ENCODE measurements at regions not wholly inside any gene's neighbourhood (a gene's known extent, or its start where the extent isn't known, plus 50 kb on each side); places are given as distances from the start of the nearest gene placed in this dataset.

DNA sequence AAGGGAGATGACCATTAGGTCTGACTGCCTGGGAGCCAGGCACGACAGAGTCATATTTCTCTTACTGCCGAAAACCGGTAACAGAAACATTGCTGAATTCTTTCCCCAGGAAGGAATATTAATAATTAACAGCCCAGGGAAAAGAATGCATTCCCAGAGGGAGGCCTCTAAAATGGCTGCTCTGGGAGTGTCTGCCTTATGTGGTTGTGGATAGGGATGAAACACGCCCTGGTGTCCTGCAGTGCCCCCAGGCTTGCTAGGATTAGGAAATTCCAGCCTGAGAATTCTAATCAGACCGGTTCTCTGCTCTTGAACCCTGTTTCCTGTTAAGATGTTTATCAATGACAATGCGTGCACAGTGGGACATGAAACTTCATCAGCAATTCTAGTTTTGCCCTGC is 226.7 kb downstream of the GPAM start:
- intact Hi-C loops (cut with micrococcal nuclease; ENCODE audit: unreplicated experiment) = no loop called here
- Histone ChIP-seq H3K27ac (no peak overlapping the region), H3K4me2 (no peak overlapping the region), H3K79me2 (ENCODE audit: low read depth) (no peaks in the 10 kb centered on the region), H2AFZ (no peak overlapping the region), H4K20me1 (ENCODE audit: insufficient read depth) (no peaks in the 10 kb centered on the region), H3K4me3 (no peak overlapping the region), H3K9me3 (ENCODE audit: insufficient read depth, low read depth) (no peaks in the 10 kb centered on the region), H3K4me1 (replicated peaks; ENCODE audit: insufficient read depth) (no peaks in the 10 kb centered on the region), H3F3A (ENCODE audit: insufficient read depth, low read depth) (no peaks in the 10 kb centered on the region), H3K27me3 (ENCODE audit: insufficient read depth, low read depth) (no peaks in the 10 kb centered on the region), H3K36me3 (ENCODE audit: low read depth) (no peaks in the 10 kb centered on the region), H3K9me2 (ENCODE audit: insufficient read depth) (no peaks in the 10 kb centered on the region)
- CTCF ChIA-PET = no interaction called here
- POLR2A ChIA-PET (ENCODE audit: unreplicated experiment) = no interaction called here
- no peak for DNase-seq
- no peak for TF ChIP-seq EZH2 (IDR thresholded peaks at IDR 0.05; ENCODE audit: low read depth)
- TF ChIP-seq CTCF (conservative IDR thresholded peaks at IDR 0.05) = no peak
- no TSS peak for BruUV-seq (replicated peaks)

GRCh38 chr10:111962951-111963350 is 220.6 kb downstream of the GPAM start:
- Histone ChIP-seq H3K27ac (no peak overlapping the region), H3K36me3 (ENCODE audit: low read depth) (no peaks in the 10 kb centered on the region), H3K9me3 (ENCODE audit: insufficient read depth, low read depth) (no peaks in the 10 kb centered on the region), H4K20me1 (ENCODE audit: insufficient read depth) (no peaks in the 10 kb centered on the region), H3K27me3 (ENCODE audit: insufficient read depth, low read depth) (no peaks in the 10 kb centered on the region), H3K4me2 (no peak overlapping the region), H3K79me2 (ENCODE audit: low read depth) (no peaks in the 10 kb centered on the region), H3K4me1 (replicated peaks; ENCODE audit: insufficient read depth) (no peaks in the 10 kb centered on the region), H2AFZ (no peak overlapping the region), H3F3A (ENCODE audit: insufficient read depth, low read depth) (no peaks in the 10 kb centered on the region), H3K9me2 (ENCODE audit: insufficient read depth) (no peaks in the 10 kb centered on the region), H3K4me3 (no peak overlapping the region)
- intact Hi-C loops (cut with micrococcal nuclease; ENCODE audit: unreplicated experiment) = no loop called here
- ChIA-PET POLR2A (ENCODE audit: unreplicated experiment) (no interaction called here), CTCF (no interaction called here)
- TF ChIP-seq EZH2 (IDR thresholded peaks at IDR 0.05; ENCODE audit: low read depth) (no peak), CTCF (conservative IDR thresholded peaks at IDR 0.05) (no peak)
- no TSS peak for BruUV-seq (replicated peaks)
- DNase-seq = no peak

DNA sequence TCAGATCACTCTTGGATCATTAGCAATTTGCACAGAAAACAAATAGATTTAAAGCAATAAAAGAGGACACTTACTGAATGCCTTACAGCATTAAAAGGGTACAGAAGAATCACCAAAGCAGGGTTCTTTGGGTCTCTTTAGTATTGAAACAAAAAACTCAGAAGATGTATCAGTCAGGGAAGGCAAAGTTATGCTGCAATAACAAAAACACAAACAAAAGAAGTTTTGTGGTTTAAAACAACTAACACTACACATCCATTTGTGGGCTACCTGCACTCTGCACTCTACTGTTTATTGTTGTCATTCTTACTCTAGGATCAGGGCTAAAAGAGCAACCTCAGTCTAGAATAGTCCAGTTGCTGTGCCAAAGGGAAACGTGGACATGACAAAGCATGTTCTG is 216.4 kb downstream of the GPAM start:
- DNase-seq = no peak
- BruUV-seq (replicated peaks) = no TSS peak
- H4K20me1 ChIP-seq (ENCODE audit: insufficient read depth) = no peaks in the 10 kb centered on the region
- no peak overlapping the region for H3K4me3 ChIP-seq
- H3K27me3 ChIP-seq (ENCODE audit: insufficient read depth, low read depth) = no peaks in the 10 kb centered on the region
- no peaks in the 10 kb centered on the region for H3K36me3 ChIP-seq (ENCODE audit: low read depth)
- ChIA-PET CTCF (no interaction called here), POLR2A (ENCODE audit: unreplicated experiment) (no interaction called here)
- no peaks in the 10 kb centered on the region for H3K9me2 ChIP-seq (ENCODE audit: insufficient read depth)
- TF ChIP-seq CTCF (conservative IDR thresholded peaks at IDR 0.05) (no peak), EZH2 (IDR thresholded peaks at IDR 0.05; ENCODE audit: low read depth) (no peak)
- no peak overlapping the region for H2AFZ ChIP-seq
- H3K79me2 ChIP-seq (ENCODE audit: low read depth) = no peaks in the 10 kb centered on the region
- no peaks in the 10 kb centered on the region for H3K4me1 ChIP-seq (replicated peaks; ENCODE audit: insufficient read depth)
- intact Hi-C loops (cut with micrococcal nuclease; ENCODE audit: unreplicated experiment) = no loop called here
- H3F3A ChIP-seq (ENCODE audit: insufficient read depth, low read depth) = no peaks in the 10 kb centered on the region
- H3K27ac ChIP-seq = no peak overlapping the region
- no peak overlapping the region for H3K4me2 ChIP-seq
- no peaks in the 10 kb centered on the region for H3K9me3 ChIP-seq (ENCODE audit: insufficient read depth, low read depth)
